ENCODE measurements at regions not wholly inside any gene's neighbourhood (a gene's known extent, or its start where the extent isn't known, plus 50 kb on each side); places are given as distances from the start of the nearest gene placed in this dataset.
A peak's percentile ranks its signal among the peaks of the same experiment; 100 is the strongest.

- Histone ChIP-seq H3K36me3 (no peaks in the 10 kb centered on the region), H3K27ac (no peak overlapping the region)
- TF ChIP-seq CTCF (IDR thresholded peaks at IDR 0.05): no peak
Measured at GRCh38 chr18:60007661-60008060, 107.9 kb downstream of the PMAIP1 start.

GRCh38 chr18:60003610-60004185 lies 103.9 kb downstream of the PMAIP1 start:
- no peak for DNase-seq (ENCODE audit: low spot score)
- Histone ChIP-seq H3K36me3 (no peaks in the 10 kb centered on the region), H3K27ac (no peak overlapping the region), H3K4me1 (no peaks in the 10 kb centered on the region), H3K9me3 (peaks cover 0 to 3% of the 10 kb centered on the region in 2 donors), H3K4me3 (no peak overlapping the region), H3K27me3 (no peaks in the 10 kb centered on the region)
- no peak for TF ChIP-seq CTCF (IDR thresholded peaks at IDR 0.05)

More at GRCh38 chr18:60007661-60008060, 107.9 kb downstream of the PMAIP1 start:
- H3K4me1 ChIP-seq: no peaks in the 10 kb centered on the region
- peaks cover 0 to 14% of the 10 kb centered on the region in 2 donors for H3K9me3 ChIP-seq
- no peak overlapping the region for H3K4me3 ChIP-seq
- no peaks in the 10 kb centered on the region for H3K27me3 ChIP-seq
- no peak for DNase-seq (ENCODE audit: low spot score)

GRCh38 chr18:59996370-59996966 lies 96.7 kb downstream of the PMAIP1 start:
- no peak for DNase-seq (ENCODE audit: low spot score)
- Histone ChIP-seq H3K27me3 (no peaks in the 10 kb centered on the region), H3K4me3 (no peak overlapping the region), H3K4me1 (no peaks in the 10 kb centered on the region), H3K9me3 (no peaks in the 10 kb centered on the region), H3K36me3 (no peaks in the 10 kb centered on the region), H3K27ac (no peak overlapping the region)
- peak in 1 of 2 donors; percentile 51 for TF ChIP-seq CTCF (IDR thresholded peaks at IDR 0.05)

- H3K36me3 ChIP-seq: no peaks in the 10 kb centered on the region
- no peaks in the 10 kb centered on the region for H3K4me1 ChIP-seq
- no peaks in the 10 kb centered on the region for H3K27me3 ChIP-seq
- no peak for DNase-seq (ENCODE audit: low spot score)
- no peak overlapping the region for H3K4me3 ChIP-seq
- no peak for TF ChIP-seq CTCF (IDR thresholded peaks at IDR 0.05)
- no peak overlapping the region for H3K27ac ChIP-seq
- no peaks in the 10 kb centered on the region for H3K9me3 ChIP-seq
Measured at GRCh38 chr18:59994357-59994756, 94.6 kb downstream of the PMAIP1 start.

- Histone ChIP-seq H3K4me1 (no peaks in the 10 kb centered on the region), H3K27ac (no peak overlapping the region), H3K4me3 (no peak overlapping the region), H3K36me3 (no peaks in the 10 kb centered on the region), H3K9me3 (no peaks in the 10 kb centered on the region), H3K27me3 (no peaks in the 10 kb centered on the region)
- DNase-seq (ENCODE audit: low spot score): no peak
- TF ChIP-seq CTCF (IDR thresholded peaks at IDR 0.05): no peak
Measured at GRCh38 chr18:59993560-59993959, 93.8 kb downstream of the PMAIP1 start.
